Breast epithelium (tissue), 3 donors: ENCODE measurements at regions not wholly inside any gene's neighbourhood (a gene's known extent, or its start where the extent isn't known, plus 50 kb on each side); places are given as distances from the start of the nearest gene placed in this dataset.
A peak's percentile ranks its signal among the peaks of the same experiment; 100 is the strongest.

Experiments
- CTCF ChIP-seq, 3 donors: fragments of 450-650 bp; IDR thresholded peaks; one replicate each; pipeline ENCODE4 v1.5.1; 2016 to 2017; ENCODE audit warnings: antibody characterized with exemption in 3 of 3, mild to moderate bottlenecking in 3 of 3, moderate library complexity in 3 of 3
- POLR2A ChIP-seq: fragments of 450-650 bp; IDR thresholded peaks from one replicate; pipeline ENCODE4 v1.6.1; 2016; ENCODE audit warnings: antibody characterized with exemption, mild to moderate bottlenecking, moderate library complexity
- POLR2AphosphoS5 ChIP-seq, 3 donors: sonication (generic); formaldehyde crosslinking; IDR thresholded peaks; one replicate each; pipeline ENCODE4 v1.6.1; 2017; ENCODE audit warnings: antibody characterized with exemption in 3 of 3

- TF ChIP-seq CTCF (IDR thresholded peaks at IDR 0.05) (no peak), POLR2A (no peak), POLR2AphosphoS5 (IDR thresholded peaks at IDR 0.05) (peak in 1 of 3 donors; percentile 54)
Observed at GRCh38 chr6:11434565-11435326, 102.8 kb upstream of the TMEM170B start.
